Natural killer cell (primary cell): ENCODE measurements at regions not wholly inside any gene's neighbourhood (a gene's known extent, or its start where the extent isn't known, plus 50 kb on each side); places are given as distances from the start of the nearest gene placed in this dataset.

ENCODE experiments used
- ATAC-seq, 3 donors: fragments of 150-1000 bp in 2 of 3; fragments of 200-7000 bp in 1 of 3; cut with Tn5 transposase; 1 replicate in 1 of 3; 2 replicates in 2 of 3; pipeline ENCODE4 v1.10.0; 2021; ENCODE audit warnings: mild to moderate bottlenecking in 2 of 3, moderate library complexity in 2 of 3
- DNase-seq, 2 donors: peaks; one replicate each; pipeline versions ENCODE4 v3.0.0 to v3.0.0-alpha.2; 2013 to 2021; ENCODE audit warnings: mixed read lengths in 1 of 2
- H3K27ac ChIP-seq: one replicate; pipeline ENCODE4 v1.5.1; 2013; ENCODE audit warnings: mild to moderate bottlenecking, low read length
- H3K27me3 ChIP-seq: one replicate; pipeline ENCODE4 v1.6.1; 2013; ENCODE audit warnings: low read length; ENCODE audit not compliant: control insufficient read depth, insufficient read depth
- H3K36me3 ChIP-seq: one replicate; pipeline ENCODE4 v1.6.1; 2013; ENCODE audit warnings: low read length; ENCODE audit not compliant: control insufficient read depth, insufficient read depth
- H3K4me1 ChIP-seq: one replicate; pipeline ENCODE4 v1.6.1; 2013; ENCODE audit warnings: low read length; ENCODE audit not compliant: control insufficient read depth, insufficient read depth
- H3K4me3 ChIP-seq: one replicate; pipeline ENCODE4 v1.5.1; 2013; ENCODE audit warnings: low read length
- H3K9me3 ChIP-seq: one replicate; pipeline ENCODE4 v1.6.1; 2013; ENCODE audit warnings: low read length; ENCODE audit not compliant: control insufficient read depth, insufficient read depth
- H3K27ac Mint-ChIP-seq, 2 donors: one replicate each; pipeline ENCODE4 v1.8.0; 2022; ENCODE audit warnings: mild to moderate bottlenecking in 2 of 2, mixed read lengths in 2 of 2, moderate library complexity in 1 of 2
- H3K27me3 Mint-ChIP-seq, 2 donors: one replicate each; pipeline ENCODE4 v1.8.0; 2022; ENCODE audit warnings: low read depth in 2 of 2, mixed read lengths in 2 of 2
- H3K36me3 Mint-ChIP-seq: one replicate; pipeline ENCODE4 v1.8.0; 2022; ENCODE audit warnings: mixed read lengths
- H3K4me1 Mint-ChIP-seq, 2 donors: one replicate each; pipeline ENCODE4 v1.8.0; 2022; ENCODE audit warnings: mixed read lengths in 2 of 2
- H3K4me3 Mint-ChIP-seq: one replicate; pipeline ENCODE4 v1.8.0; 2022; ENCODE audit warnings: mild to moderate bottlenecking, moderate library complexity, mixed read lengths
- H3K9me3 Mint-ChIP-seq, 2 donors: one replicate each; pipeline ENCODE4 v1.8.0; 2022; ENCODE audit warnings: mixed read lengths in 2 of 2
- CTCF ChIP-seq: fragments of 200-600 bp; IDR thresholded peaks from one replicate; pipeline ENCODE4 v1.8.0; 2022; ENCODE audit warnings: antibody characterized with exemption
- WGBS: methylation state at CpG from one replicate; pipeline ENCODE4 v1.1.7; 2013; ENCODE audit warnings: missing lambda C conversion rate; ENCODE audit not compliant: insufficient coverage; 5-methylcytosine and 5-hydroxymethylcytosine counted together
- intact Hi-C: fragments of 100-400 bp; cut with micrococcal nuclease; formaldehyde crosslinking; loops from one replicate; pipeline ENCODE4 v1.14.2; 2022

GRCh38 chr6:19465760-19466159, 371.4 kb upstream of the ID4 start:
- Mint-ChIP-seq H3K27me3 (no peaks in the 10 kb centered on the region), H3K4me1 (no peaks in the 10 kb centered on the region), H3K4me3 (no peak overlapping the region), H3K9me3 (peaks cover 0 to 6% of the 10 kb centered on the region in 2 donors), H3K27ac (no peak overlapping the region), H3K36me3 (no peaks in the 10 kb centered on the region)
- Histone ChIP-seq H3K4me3 (no peak overlapping the region), H3K27ac (no peak overlapping the region), H3K27me3 (no peaks in the 10 kb centered on the region), H3K4me1 (no peaks in the 10 kb centered on the region), H3K36me3 (no peaks in the 10 kb centered on the region), H3K9me3 (no peaks in the 10 kb centered on the region)
- WGBS: 77% methylated on average over 3 of the region's 3 CpGs
- no peak for DNase-seq
- no peak for TF ChIP-seq CTCF
- no peak for ATAC-seq
- intact Hi-C loops: no loop called here

- H3K9me3 Mint-ChIP-seq: peaks cover 0 to 6% of the 10 kb centered on the region in 2 donors
- no peaks in the 10 kb centered on the region for H3K36me3 Mint-ChIP-seq
- intact Hi-C loops: no loop called here
- no peak for DNase-seq
- ATAC-seq: peak in 1 of 3 donors; percentile 46
- no peak overlapping the region for H3K27ac Mint-ChIP-seq
- Histone ChIP-seq H3K9me3 (no peaks in the 10 kb centered on the region), H3K4me1 (no peaks in the 10 kb centered on the region), H3K27ac (no peak overlapping the region), H3K4me3 (no peak overlapping the region), H3K36me3 (no peaks in the 10 kb centered on the region), H3K27me3 (no peaks in the 10 kb centered on the region)
- H3K4me1 Mint-ChIP-seq: no peaks in the 10 kb centered on the region
- no peak overlapping the region for H3K4me3 Mint-ChIP-seq
- WGBS: 73% methylated on average over 7 of the region's 7 CpGs
- TF ChIP-seq CTCF: no peak
- no peaks in the 10 kb centered on the region for H3K27me3 Mint-ChIP-seq
These were observed 366.8 kb upstream of the ID4 start for GRCh38 chr6:19470333-19470732.

GRCh38 chr6:19472153-19472552, 365.0 kb upstream of the ID4 start:
- Mint-ChIP-seq H3K9me3 (peaks cover 0 to 8% of the 10 kb centered on the region in 2 donors), H3K4me3 (no peak overlapping the region), H3K27me3 (no peaks in the 10 kb centered on the region), H3K27ac (no peak overlapping the region), H3K36me3 (no peaks in the 10 kb centered on the region), H3K4me1 (no peaks in the 10 kb centered on the region)
- Histone ChIP-seq H3K4me1 (no peaks in the 10 kb centered on the region), H3K4me3 (no peak overlapping the region), H3K36me3 (no peaks in the 10 kb centered on the region), H3K9me3 (no peaks in the 10 kb centered on the region), H3K27me3 (no peaks in the 10 kb centered on the region), H3K27ac (no peak overlapping the region)
- DNase-seq (no peak), ATAC-seq (no peak)
- TF ChIP-seq CTCF: no peak
- intact Hi-C loops: no loop called here
- 85% methylated on average over 2 of the region's 4 CpGs for WGBS

- no peaks in the 10 kb centered on the region for H3K27me3 Mint-ChIP-seq
- Histone ChIP-seq H3K27me3 (no peaks in the 10 kb centered on the region), H3K4me1 (no peaks in the 10 kb centered on the region), H3K4me3 (no peak overlapping the region), H3K9me3 (no peaks in the 10 kb centered on the region), H3K27ac (no peak overlapping the region), H3K36me3 (no peaks in the 10 kb centered on the region)
- intact Hi-C loops: no loop called here
- ATAC-seq (no peak), DNase-seq (no peak)
- H3K4me3 Mint-ChIP-seq: no peak overlapping the region
- no peak for TF ChIP-seq CTCF
- H3K36me3 Mint-ChIP-seq: no peaks in the 10 kb centered on the region
- H3K27ac Mint-ChIP-seq: no peak overlapping the region
- no peaks in the 10 kb centered on the region for H3K4me1 Mint-ChIP-seq
- peaks cover 0 to 8% of the 10 kb centered on the region in 2 donors for H3K9me3 Mint-ChIP-seq
- WGBS: 62% methylated on average over 3 of the region's 4 CpGs
These were observed 364.3 kb upstream of the ID4 start for GRCh38 chr6:19472850-19473249.
